Neural progenitor cell (in vitro differentiated cells): ENCODE measurements at regions not wholly inside any gene's neighbourhood (a gene's known extent, or its start where the extent isn't known, plus 50 kb on each side); places are given as distances from the start of the nearest gene placed in this dataset.

Experiments
- CTCF ChIP-seq: fragments of 200-600 bp; sonication (generic); IDR thresholded peaks from 2 replicates; pipeline ENCODE4 v1.5.1; 2017; ENCODE audit warnings: antibody characterized with exemption, mild to moderate bottlenecking
- EZH2 ChIP-seq: fragments of 200-600 bp; sonication (generic); IDR thresholded peaks from 2 replicates; pipeline ENCODE4 v1.6.1; 2017; ENCODE audit warnings: antibody characterized with exemption, mild to moderate bottlenecking, moderate library complexity

- TF ChIP-seq CTCF (no peak), EZH2 (no peak)
Observed at GRCh38 chr3:24740326-24740725, 245.7 kb upstream of the THRB start.
